Hepatocyte (in vitro differentiated cells): ENCODE measurements at regions not wholly inside any gene's neighbourhood (a gene's known extent, or its start where the extent isn't known, plus 50 kb on each side); places are given as distances from the start of the nearest gene placed in this dataset.

Experiments used
- DNase-seq: peaks from one replicate; pipeline ENCODE4 v3.0.0-alpha.2; 2016; ENCODE audit warnings: low spot score
- H2AFZ ChIP-seq: fragments of 200-600 bp; sonication (generic); 2 replicates; pipeline ENCODE4 v1.6.0; 2016; ENCODE audit warnings: antibody characterized with exemption, mild to moderate bottlenecking
- H3K27ac ChIP-seq: fragments of 200-600 bp; sonication (generic); 2 replicates; pipeline ENCODE4 v1.5.1; 2016; ENCODE audit warnings: mild to moderate bottlenecking
- H3K27me3 ChIP-seq: fragments of 200-600 bp; sonication (generic); 2 replicates; pipeline ENCODE4 v1.6.1; 2016
- H3K36me3 ChIP-seq: fragments of 200-600 bp; sonication (generic); replicated peaks from 2 replicates; pipeline ENCODE4 v1.5.1; 2016; ENCODE audit warnings: low read depth; ENCODE audit not compliant: insufficient read depth
- H3K4me1 ChIP-seq: fragments of 200-600 bp; sonication (generic); 2 replicates; pipeline ENCODE4 v1.5.1; 2016; ENCODE audit warnings: mild to moderate bottlenecking, moderate library complexity; ENCODE audit not compliant: insufficient read depth
- H3K4me2 ChIP-seq: fragments of 200-600 bp; sonication (generic); 2 replicates; pipeline ENCODE4 v1.6.0; 2016
- H3K4me3 ChIP-seq: fragments of 200-600 bp; sonication (generic); 2 replicates; pipeline ENCODE4 v1.5.1; 2016; ENCODE audit warnings: mild to moderate bottlenecking
- H3K79me2 ChIP-seq: fragments of 200-600 bp; sonication (generic); 2 replicates; pipeline ENCODE4 v1.6.0; 2017; ENCODE audit warnings: mild to moderate bottlenecking
- H3K9me2 ChIP-seq: fragments of 200-600 bp; sonication (generic); replicated peaks from 2 replicates; pipeline ENCODE4 v1.6.0; 2017; ENCODE audit warnings: mild to moderate bottlenecking; ENCODE audit not compliant: insufficient read depth
- H3K9me3 ChIP-seq: fragments of 200-600 bp; sonication (generic); 2 replicates; pipeline ENCODE4 v1.5.1; 2016; ENCODE audit warnings: low read depth, mild to moderate bottlenecking
- H4K20me1 ChIP-seq: fragments of 200-600 bp; sonication (generic); 2 replicates; pipeline ENCODE4 v1.6.0; 2016; ENCODE audit warnings: mild to moderate bottlenecking; ENCODE audit not compliant: insufficient read depth, poor library complexity, severe bottlenecking
- CTCF ChIP-seq: fragments of 200-600 bp; sonication (generic); IDR thresholded peaks from 2 replicates; pipeline ENCODE4 v1.5.1; 2016; ENCODE audit warnings: antibody characterized with exemption, mild to moderate bottlenecking; ENCODE audit not compliant: poor library complexity
- EZH2 ChIP-seq: fragments of 200-600 bp; sonication (generic); IDR thresholded peaks from 2 replicates; pipeline ENCODE4 v1.6.1; 2016; ENCODE audit warnings: antibody characterized with exemption, mild to moderate bottlenecking, borderline replicate concordance
- EZH2phosphoT487 ChIP-seq: fragments of 200-600 bp; sonication (generic); IDR thresholded peaks from one replicate; pipeline ENCODE4 v1.6.1; 2018; ENCODE audit warnings: antibody characterized with exemption, mild to moderate bottlenecking, low read depth, moderate library complexity; ENCODE audit not compliant: unreplicated experiment, severe bottlenecking
- WGBS: methylation state at CpG from one replicate; pipeline ENCODE4 v1.1.6; 2016; ENCODE audit warnings: low lambda C conversion rate; ENCODE audit errors: missing lambda C conversion rate; 5-methylcytosine and 5-hydroxymethylcytosine counted together

- Histone ChIP-seq H3K4me1 (peaks cover 17% of the 10 kb centered on the region), H3K9me3 (no peaks in the 10 kb centered on the region), H4K20me1 (no peaks in the 10 kb centered on the region), H3K27me3 (no peaks in the 10 kb centered on the region), H3K36me3 (no peaks in the 10 kb centered on the region), H3K79me2 (no peaks in the 10 kb centered on the region), H3K9me2 (no peaks in the 10 kb centered on the region), H3K4me3 (no peak overlapping the region), H2AFZ (no peak overlapping the region), H3K27ac (peak overlapping the region; percentile 84), H3K4me2 (no peak overlapping the region)
- TF ChIP-seq EZH2phosphoT487 (no peak), CTCF (no peak), EZH2 (no peak)
- WGBS, result 92% methylated on average over 5 of the region's 5 CpGs
- no peak for DNase-seq
These were observed 216.0 kb upstream of the SERP2 start for GRCh38 chr13:44157606-44158005.

- Histone ChIP-seq H3K9me2 (no peaks in the 10 kb centered on the region), H3K4me3 (no peak overlapping the region), H3K27ac (peak overlapping the region; percentile 84), H3K36me3 (no peaks in the 10 kb centered on the region), H3K27me3 (no peaks in the 10 kb centered on the region), H3K79me2 (no peaks in the 10 kb centered on the region), H3K4me2 (no peak overlapping the region), H3K4me1 (peaks cover 17% of the 10 kb centered on the region), H2AFZ (no peak overlapping the region), H4K20me1 (no peaks in the 10 kb centered on the region), H3K9me3 (no peaks in the 10 kb centered on the region)
- 84% methylated on average over 2 of the region's 2 CpGs for WGBS
- DNase-seq, result no peak
- TF ChIP-seq EZH2phosphoT487 (no peak), CTCF (no peak), EZH2 (no peak)
These were observed 215.5 kb upstream of the SERP2 start for GRCh38 chr13:44158098-44158521.

GRCh38 chr13:44158881-44159632 is 214.6 kb upstream of the SERP2 start:
- H3K4me2 ChIP-seq, result peak overlapping the region; percentile 18
- H3K4me3 ChIP-seq, result no peak overlapping the region
- H3K79me2 ChIP-seq, result no peaks in the 10 kb centered on the region
- WGBS, result 71% methylated on average over 15 of the region's 15 CpGs
- no peaks in the 10 kb centered on the region for H3K9me3 ChIP-seq
- no peaks in the 10 kb centered on the region for H3K27me3 ChIP-seq
- peak overlapping the region; percentile 84 for H3K27ac ChIP-seq
- H3K36me3 ChIP-seq, result no peaks in the 10 kb centered on the region
- no peaks in the 10 kb centered on the region for H3K9me2 ChIP-seq
- no peaks in the 10 kb centered on the region for H4K20me1 ChIP-seq
- peak; percentile 48 for DNase-seq
- TF ChIP-seq CTCF, result no peak
- no peak for TF ChIP-seq EZH2phosphoT487
- TF ChIP-seq EZH2, result no peak
- H3K4me1 ChIP-seq, result peaks cover 17% of the 10 kb centered on the region
- H2AFZ ChIP-seq, result no peak overlapping the region
